ENCODE measurements at regions not wholly inside any gene's neighbourhood (a gene's known extent, or its start where the extent isn't known, plus 50 kb on each side); places are given as distances from the start of the nearest gene placed in this dataset.
A peak's percentile ranks its signal among the peaks of the same experiment; 100 is the strongest.

DNA sequence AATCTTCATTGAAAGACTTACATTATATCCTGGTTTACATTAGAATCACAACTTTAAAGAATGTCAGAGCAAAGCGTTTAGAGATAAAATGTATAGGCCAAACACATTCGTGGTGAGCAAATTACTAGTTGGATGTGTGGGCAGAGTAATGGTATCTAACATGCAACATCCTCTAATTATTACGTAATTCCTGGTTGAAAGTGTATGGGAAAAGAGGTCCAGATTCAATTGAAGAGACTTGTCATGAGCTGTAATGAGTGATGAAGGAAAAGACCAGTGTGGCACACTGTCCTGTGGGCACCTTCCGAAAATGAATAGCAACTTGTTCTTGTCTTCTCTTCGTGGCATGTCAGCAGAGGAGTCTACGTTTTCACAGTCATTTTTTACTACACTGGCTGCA lies 192.8 kb downstream of the LRIG3 start:
- Histone ChIP-seq H3K9me3 (no peaks in the 10 kb centered on the region), H3K36me3 (no peaks in the 10 kb centered on the region), H3K4me3 (no peak overlapping the region), H3K27ac (no peak overlapping the region), H3K27me3 (replicated peaks; ENCODE audit: insufficient read depth) (no peaks in the 10 kb centered on the region), H3K4me1 (ENCODE audit: control insufficient read depth in 1 of 2, low read depth in 2 of 2) (no peaks in the 10 kb centered on the region)
- DNase-seq (ENCODE audit: low spot score): no peak
- TF ChIP-seq, protein P1, sequence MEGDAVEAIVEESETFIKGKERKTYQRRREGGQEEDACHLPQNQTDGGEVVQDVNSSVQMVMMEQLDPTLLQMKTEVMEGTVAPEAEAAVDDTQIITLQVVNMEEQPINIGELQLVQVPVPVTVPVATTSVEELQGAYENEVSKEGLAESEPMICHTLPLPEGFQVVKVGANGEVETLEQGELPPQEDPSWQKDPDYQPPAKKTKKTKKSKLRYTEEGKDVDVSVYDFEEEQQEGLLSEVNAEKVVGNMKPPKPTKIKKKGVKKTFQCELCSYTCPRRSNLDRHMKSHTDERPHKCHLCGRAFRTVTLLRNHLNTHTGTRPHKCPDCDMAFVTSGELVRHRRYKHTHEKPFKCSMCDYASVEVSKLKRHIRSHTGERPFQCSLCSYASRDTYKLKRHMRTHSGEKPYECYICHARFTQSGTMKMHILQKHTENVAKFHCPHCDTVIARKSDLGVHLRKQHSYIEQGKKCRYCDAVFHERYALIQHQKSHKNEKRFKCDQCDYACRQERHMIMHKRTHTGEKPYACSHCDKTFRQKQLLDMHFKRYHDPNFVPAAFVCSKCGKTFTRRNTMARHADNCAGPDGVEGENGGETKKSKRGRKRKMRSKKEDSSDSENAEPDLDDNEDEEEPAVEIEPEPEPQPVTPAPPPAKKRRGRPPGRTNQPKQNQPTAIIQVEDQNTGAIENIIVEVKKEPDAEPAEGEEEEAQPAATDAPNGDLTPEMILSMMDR (IDR thresholded peaks at IDR 0.05): no peak
- peak; percentile 28 for ATAC-seq (ENCODE audit: insufficient number of reproducible peaks, low FRiP score, low read depth)

DNA sequence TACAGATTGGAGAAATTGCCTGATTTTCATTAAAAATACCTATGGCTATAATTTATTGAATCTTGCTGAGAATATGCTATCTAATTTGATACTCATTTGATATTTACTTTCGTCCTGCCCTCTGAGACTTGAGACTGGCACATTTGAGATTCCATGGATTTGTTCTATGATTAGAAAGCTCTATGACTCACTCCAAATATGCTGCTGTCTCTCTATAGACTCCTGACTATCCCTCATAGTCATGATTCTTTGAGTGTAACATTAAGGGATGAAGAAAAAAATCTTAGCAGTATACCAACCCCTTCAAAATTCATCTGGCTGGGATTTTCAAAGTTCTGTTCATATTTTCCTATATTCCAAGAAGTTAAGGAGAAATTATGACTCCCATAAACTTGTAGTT lies 191.9 kb downstream of the LRIG3 start:
- Histone ChIP-seq H3K27me3 (replicated peaks; ENCODE audit: insufficient read depth) (no peaks in the 10 kb centered on the region), H3K27ac (no peak overlapping the region), H3K4me3 (no peak overlapping the region), H3K9me3 (no peaks in the 10 kb centered on the region), H3K4me1 (ENCODE audit: control insufficient read depth in 1 of 2, low read depth in 2 of 2) (no peaks in the 10 kb centered on the region), H3K36me3 (no peaks in the 10 kb centered on the region)
- ATAC-seq (ENCODE audit: insufficient number of reproducible peaks, low FRiP score, low read depth) (no peak), DNase-seq (ENCODE audit: low spot score) (no peak)
- TF ChIP-seq, protein P1 (IDR thresholded peaks at IDR 0.05): no peak

DNA sequence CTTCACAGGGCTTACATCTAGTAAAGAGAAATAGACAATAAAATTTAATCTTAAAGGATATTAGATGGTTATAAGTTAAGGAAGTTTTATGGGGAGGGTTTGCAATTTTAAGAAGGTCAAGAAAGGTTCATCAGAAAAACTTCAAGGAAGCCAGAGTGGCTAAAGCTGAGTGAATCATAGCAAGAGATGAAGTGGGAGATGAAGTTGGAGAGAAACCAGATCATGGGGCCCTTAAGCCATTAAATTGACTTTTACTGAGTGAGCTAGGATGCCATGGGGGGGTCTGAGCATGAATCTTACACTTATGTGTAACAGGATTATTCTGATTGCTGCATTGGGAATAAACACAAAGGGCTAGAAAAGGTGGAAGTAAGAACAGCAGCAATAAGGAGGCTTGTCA lies 189.2 kb downstream of the LRIG3 start:
- TF ChIP-seq, protein P1 (IDR thresholded peaks at IDR 0.05): no peak
- no peaks in the 10 kb centered on the region for H3K4me1 ChIP-seq (ENCODE audit: control insufficient read depth in 1 of 2, low read depth in 2 of 2)
- no peaks in the 10 kb centered on the region for H3K9me3 ChIP-seq
- no peak overlapping the region for H3K27ac ChIP-seq
- no peaks in the 10 kb centered on the region for H3K36me3 ChIP-seq
- no peak for DNase-seq (ENCODE audit: low spot score)
- ATAC-seq (ENCODE audit: insufficient number of reproducible peaks, low FRiP score, low read depth): no peak
- H3K27me3 ChIP-seq (replicated peaks; ENCODE audit: insufficient read depth): no peaks in the 10 kb centered on the region
- H3K4me3 ChIP-seq: no peak overlapping the region

DNA sequence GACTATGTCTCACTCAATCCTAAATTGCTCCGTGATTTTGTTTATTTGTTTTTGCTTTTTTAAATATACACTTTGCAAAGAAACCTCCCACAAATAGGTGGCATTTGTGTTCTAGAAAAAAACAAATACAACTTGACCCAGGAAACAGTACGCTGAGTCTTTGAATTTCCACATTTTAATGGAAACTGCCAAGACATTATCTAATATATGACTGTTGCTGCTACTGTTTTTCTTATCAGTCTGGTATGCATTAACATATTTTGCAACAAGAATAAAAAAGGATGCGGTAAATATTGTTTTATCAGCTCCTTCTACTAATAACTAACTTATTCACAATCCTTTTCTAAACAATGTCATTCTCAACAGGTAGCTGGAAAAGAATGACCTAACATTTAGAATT lies 187.4 kb downstream of the LRIG3 start:
- Histone ChIP-seq H3K9me3 (no peaks in the 10 kb centered on the region), H3K4me3 (no peak overlapping the region), H3K4me1 (ENCODE audit: control insufficient read depth in 1 of 2, low read depth in 2 of 2) (no peaks in the 10 kb centered on the region), H3K27me3 (replicated peaks; ENCODE audit: insufficient read depth) (no peaks in the 10 kb centered on the region), H3K36me3 (no peaks in the 10 kb centered on the region), H3K27ac (no peak overlapping the region)
- ATAC-seq (ENCODE audit: insufficient number of reproducible peaks, low FRiP score, low read depth) (no peak), DNase-seq (ENCODE audit: low spot score) (no peak)
- TF ChIP-seq, protein P1 (IDR thresholded peaks at IDR 0.05): no peak

DNA sequence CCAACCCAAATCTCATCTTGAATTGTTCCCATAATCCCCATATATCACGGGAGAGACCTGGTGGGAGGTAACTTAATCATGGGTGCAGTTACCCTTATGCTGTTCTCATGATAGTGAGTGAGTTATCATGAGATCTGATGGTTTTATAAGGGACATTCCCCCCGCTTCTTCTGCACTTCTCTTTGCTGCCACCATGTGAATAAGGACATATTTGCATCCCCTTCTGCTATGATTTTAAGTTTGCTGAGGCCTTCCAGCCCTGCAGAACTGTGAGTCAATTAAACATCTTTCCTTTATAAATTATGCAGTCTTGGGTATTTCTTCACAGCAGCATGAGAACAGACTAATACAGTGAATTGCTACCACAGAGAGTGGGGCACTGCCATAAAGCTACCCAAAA lies 179.1 kb downstream of the LRIG3 start:
- no peak overlapping the region for H3K4me3 ChIP-seq
- no peak for ATAC-seq (ENCODE audit: insufficient number of reproducible peaks, low FRiP score, low read depth)
- no peak for DNase-seq (ENCODE audit: low spot score)
- no peaks in the 10 kb centered on the region for H3K4me1 ChIP-seq (ENCODE audit: control insufficient read depth in 1 of 2, low read depth in 2 of 2)
- H3K27ac ChIP-seq: no peak overlapping the region
- TF ChIP-seq, protein P1 (IDR thresholded peaks at IDR 0.05): no peak
- H3K27me3 ChIP-seq (replicated peaks; ENCODE audit: insufficient read depth): no peaks in the 10 kb centered on the region
- H3K36me3 ChIP-seq: no peaks in the 10 kb centered on the region
- no peaks in the 10 kb centered on the region for H3K9me3 ChIP-seq

Measured in thoracic aorta (tissue), 2 donors.